OCI-LY7 (cell line): ENCODE measurements at regions not wholly inside any gene's neighbourhood (a gene's known extent, or its start where the extent isn't known, plus 50 kb on each side); places are given as distances from the start of the nearest gene placed in this dataset.

Experiments
- EZH2phosphoT487 ChIP-seq: fragments of 200-600 bp; sonication (generic); IDR thresholded peaks from 2 replicates; pipeline ENCODE4 v1.6.1; 2018; ENCODE audit warnings: low read depth, borderline replicate concordance, mild to moderate bottlenecking, mixed run types, antibody characterized with exemption, low read length, moderate library complexity, mixed read lengths
- TF ChIP-seq, protein P1 (sequence below): fragments of 200-600 bp; sonication (generic); conservative IDR thresholded peaks from 2 replicates; pipeline ENCODE4 v1.5.1; 2014; ENCODE audit warnings: mild to moderate bottlenecking, antibody characterized with exemption, low read length, moderate library complexity, mixed read lengths

DNA sequence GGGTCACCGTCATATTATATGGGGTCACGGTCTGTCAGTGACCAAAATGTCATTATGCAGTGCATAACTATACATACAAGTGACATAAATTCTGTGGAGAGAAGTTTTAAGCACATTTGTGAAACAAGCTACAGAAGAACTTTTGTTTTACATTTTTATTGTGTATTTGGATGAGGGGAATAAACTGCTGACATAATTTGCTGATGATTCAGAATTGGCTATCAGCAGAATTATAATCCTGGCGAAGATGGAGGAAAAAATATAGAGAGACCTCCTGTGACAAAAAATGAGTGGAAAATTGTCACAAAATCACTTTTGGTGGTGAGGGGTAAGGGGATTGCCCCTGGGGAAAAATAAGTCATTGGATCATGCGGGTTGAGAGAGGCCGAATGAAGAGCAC is 116.3 kb upstream of the ANKRD55 start:
- TF ChIP-seq, protein P1, sequence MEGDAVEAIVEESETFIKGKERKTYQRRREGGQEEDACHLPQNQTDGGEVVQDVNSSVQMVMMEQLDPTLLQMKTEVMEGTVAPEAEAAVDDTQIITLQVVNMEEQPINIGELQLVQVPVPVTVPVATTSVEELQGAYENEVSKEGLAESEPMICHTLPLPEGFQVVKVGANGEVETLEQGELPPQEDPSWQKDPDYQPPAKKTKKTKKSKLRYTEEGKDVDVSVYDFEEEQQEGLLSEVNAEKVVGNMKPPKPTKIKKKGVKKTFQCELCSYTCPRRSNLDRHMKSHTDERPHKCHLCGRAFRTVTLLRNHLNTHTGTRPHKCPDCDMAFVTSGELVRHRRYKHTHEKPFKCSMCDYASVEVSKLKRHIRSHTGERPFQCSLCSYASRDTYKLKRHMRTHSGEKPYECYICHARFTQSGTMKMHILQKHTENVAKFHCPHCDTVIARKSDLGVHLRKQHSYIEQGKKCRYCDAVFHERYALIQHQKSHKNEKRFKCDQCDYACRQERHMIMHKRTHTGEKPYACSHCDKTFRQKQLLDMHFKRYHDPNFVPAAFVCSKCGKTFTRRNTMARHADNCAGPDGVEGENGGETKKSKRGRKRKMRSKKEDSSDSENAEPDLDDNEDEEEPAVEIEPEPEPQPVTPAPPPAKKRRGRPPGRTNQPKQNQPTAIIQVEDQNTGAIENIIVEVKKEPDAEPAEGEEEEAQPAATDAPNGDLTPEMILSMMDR, result no peak
- TF ChIP-seq EZH2phosphoT487, result no peak
